Sigmoid colon (tissue), 6 donors: ENCODE measurements at regions not wholly inside any gene's neighbourhood (a gene's known extent, or its start where the extent isn't known, plus 50 kb on each side); places are given as distances from the start of the nearest gene placed in this dataset.

ENCODE experiments used
- DNase-seq: peaks from one replicate; pipeline ENCODE4 v3.0.0-alpha.2; 2019
- H3K27ac ChIP-seq, 4 donors: fragments of 200-600 bp; sonication (generic); one replicate each; pipeline ENCODE4 v1.5.1; 2016 to 2019; ENCODE audit warnings: mild to moderate bottlenecking in 1 of 4
- H3K27me3 ChIP-seq, 3 donors: fragments of 200-600 bp; sonication (generic); one replicate each; pipeline ENCODE4 v1.5.1; 2019; ENCODE audit warnings: mild to moderate bottlenecking in 1 of 3
- H3K36me3 ChIP-seq, 4 donors: fragments of 200-600 bp; sonication (generic); one replicate each; pipeline ENCODE4 v1.5.1; 2016 to 2019
- H3K4me1 ChIP-seq, 4 donors: fragments of 200-600 bp; sonication (generic); one replicate each; pipeline ENCODE4 v1.5.1; 2017 to 2019
- H3K4me3 ChIP-seq, 4 donors: fragments of 200-600 bp; sonication (generic); one replicate each; pipeline ENCODE4 v1.5.1; 2017 to 2019; ENCODE audit warnings: mild to moderate bottlenecking in 2 of 4, moderate library complexity in 1 of 4
- H3K9me3 ChIP-seq, 4 donors: fragments of 200-600 bp in 3 of 4; sonication (generic) in 3 of 4; one replicate each; pipeline versions ENCODE4 v1.5.1 to v1.6.1; 2013 to 2019
- EP300 ChIP-seq, 4 donors: sonication (generic); formaldehyde crosslinking; IDR thresholded peaks; one replicate each; pipeline ENCODE4 v1.6.1; 2017; ENCODE audit warnings: antibody characterized with exemption in 4 of 4
- POLR2A ChIP-seq, 2 donors: fragments of 450-650 bp; IDR thresholded peaks; one replicate each; pipeline ENCODE4 v1.6.1; 2016; ENCODE audit warnings: antibody characterized with exemption in 2 of 2, mild to moderate bottlenecking in 2 of 2, moderate library complexity in 2 of 2
- POLR2AphosphoS5 ChIP-seq, 4 donors: sonication (generic); formaldehyde crosslinking; IDR thresholded peaks; one replicate each; pipeline ENCODE4 v1.6.1; 2017; ENCODE audit warnings: antibody characterized with exemption in 4 of 4
- WGBS, 2 donors: extraction: QIAGEN DNeasy Blood & Tissue Kit; methylation state at CpG; one replicate each; pipeline ENCODE4 v1.1.7; 2013; 5-methylcytosine and 5-hydroxymethylcytosine counted together
- intact Hi-C: fragments of 100-400 bp; cut with DNase I; formaldehyde crosslinking; loops from one replicate; pipeline ENCODE4 v1.15.1; 2023
- TF ChIP-seq, protein P1 (sequence below), 4 experiments: fragments of 450-650 bp in 3 of 4; fragments of 200-600 bp in 1 of 4; IDR thresholded peaks; one replicate each; pipeline ENCODE4 v1.5.1; 2016 to 2019; ENCODE audit warnings: antibody characterized with exemption in 4 of 4, mild to moderate bottlenecking in 3 of 4, moderate library complexity in 2 of 4
- donor health status: healthy with polysubstance abuse.
- donor health status: healthy.

DNA sequence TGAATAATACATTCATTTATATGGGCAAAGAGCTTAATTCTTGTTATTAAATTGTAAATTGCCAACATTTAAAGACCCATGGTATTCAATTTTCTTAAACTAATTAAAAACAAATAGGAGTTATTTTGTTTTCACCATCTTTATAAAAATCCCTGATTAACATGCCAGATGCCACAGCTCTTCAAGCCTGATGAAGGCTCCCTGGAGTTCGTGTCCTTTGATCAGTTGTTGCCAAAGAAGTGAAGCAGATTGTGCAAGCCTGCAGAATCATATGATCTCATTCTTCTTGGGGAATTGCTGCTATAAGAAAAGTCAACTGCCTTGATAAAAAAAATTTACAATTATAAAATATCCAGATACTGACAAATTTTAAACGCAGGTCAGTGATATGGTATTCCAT lies 288.3 kb upstream of the PPFIA2 start:
- Histone ChIP-seq H3K36me3 (no peaks in the 10 kb centered on the region), H3K4me1 (no peaks in the 10 kb centered on the region), H3K9me3 (no peaks in the 10 kb centered on the region), H3K27ac (no peak overlapping the region), H3K4me3 (no peak overlapping the region), H3K27me3 (no peaks in the 10 kb centered on the region)
- TF ChIP-seq POLR2A (IDR thresholded peaks at IDR 0.05) (no peak), EP300 (IDR thresholded peaks at IDR 0.05) (no peak)
- DNase-seq = no peak
- WGBS, 2 donors = 58 to 71% methylated on average over 2 of the region's 2 CpGs
- intact Hi-C loops = no loop called here

DNA sequence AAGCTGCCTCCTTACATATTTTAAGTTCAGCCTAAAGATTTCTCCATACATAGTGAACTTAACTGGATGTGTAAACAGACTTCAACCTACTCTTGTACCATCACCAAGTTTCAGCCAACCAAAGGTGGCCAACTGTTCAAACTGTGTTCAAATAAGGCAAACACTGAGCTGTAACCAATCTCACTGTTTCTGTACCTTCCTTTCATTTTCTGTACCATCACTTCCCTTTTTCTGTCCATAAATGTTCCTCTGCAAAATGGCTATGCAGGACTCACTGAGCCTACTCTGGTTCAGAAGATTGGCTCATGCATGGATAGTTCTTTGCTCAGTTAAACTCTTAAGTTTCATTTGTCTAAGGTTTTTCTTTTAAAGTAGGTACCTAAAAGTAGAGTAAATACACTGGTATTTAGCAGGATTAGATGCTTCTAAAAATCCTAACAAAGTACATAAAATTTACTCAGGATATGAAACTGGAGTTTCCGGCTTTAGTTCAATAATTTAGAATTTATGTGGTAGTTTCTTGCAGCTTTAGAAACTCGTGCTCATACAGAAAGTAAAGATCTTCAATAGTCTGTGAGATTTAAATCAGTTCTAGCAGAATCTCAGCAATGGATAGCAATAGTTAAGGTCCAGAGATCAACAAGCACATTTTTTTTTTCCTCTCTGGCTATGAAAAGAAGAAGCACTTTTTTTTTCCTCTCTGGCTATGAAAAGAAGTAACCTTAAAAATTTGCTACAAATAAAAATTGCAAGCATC lies 282.0 kb upstream of the PPFIA2 start:
- intact Hi-C loops = no loop called here
- peaks cover 0 to 4% (median 0%) of the 10 kb centered on the region in 4 donors for H3K9me3 ChIP-seq
- H3K27me3 ChIP-seq = no peaks in the 10 kb centered on the region
- H3K4me1 ChIP-seq = no peaks in the 10 kb centered on the region
- H3K36me3 ChIP-seq = no peaks in the 10 kb centered on the region
- no peak for DNase-seq
- WGBS, 2 donors = 60 to 72% methylated on average over 2 of the region's 2 CpGs
- H3K27ac ChIP-seq = no peak overlapping the region
- TF ChIP-seq, protein P1, sequence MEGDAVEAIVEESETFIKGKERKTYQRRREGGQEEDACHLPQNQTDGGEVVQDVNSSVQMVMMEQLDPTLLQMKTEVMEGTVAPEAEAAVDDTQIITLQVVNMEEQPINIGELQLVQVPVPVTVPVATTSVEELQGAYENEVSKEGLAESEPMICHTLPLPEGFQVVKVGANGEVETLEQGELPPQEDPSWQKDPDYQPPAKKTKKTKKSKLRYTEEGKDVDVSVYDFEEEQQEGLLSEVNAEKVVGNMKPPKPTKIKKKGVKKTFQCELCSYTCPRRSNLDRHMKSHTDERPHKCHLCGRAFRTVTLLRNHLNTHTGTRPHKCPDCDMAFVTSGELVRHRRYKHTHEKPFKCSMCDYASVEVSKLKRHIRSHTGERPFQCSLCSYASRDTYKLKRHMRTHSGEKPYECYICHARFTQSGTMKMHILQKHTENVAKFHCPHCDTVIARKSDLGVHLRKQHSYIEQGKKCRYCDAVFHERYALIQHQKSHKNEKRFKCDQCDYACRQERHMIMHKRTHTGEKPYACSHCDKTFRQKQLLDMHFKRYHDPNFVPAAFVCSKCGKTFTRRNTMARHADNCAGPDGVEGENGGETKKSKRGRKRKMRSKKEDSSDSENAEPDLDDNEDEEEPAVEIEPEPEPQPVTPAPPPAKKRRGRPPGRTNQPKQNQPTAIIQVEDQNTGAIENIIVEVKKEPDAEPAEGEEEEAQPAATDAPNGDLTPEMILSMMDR (IDR thresholded peaks at IDR 0.05) = no peak
- TF ChIP-seq POLR2AphosphoS5 (IDR thresholded peaks at IDR 0.05) (no peak), EP300 (IDR thresholded peaks at IDR 0.05) (no peak), POLR2A (IDR thresholded peaks at IDR 0.05) (no peak)
- no peak overlapping the region for H3K4me3 ChIP-seq

DNA sequence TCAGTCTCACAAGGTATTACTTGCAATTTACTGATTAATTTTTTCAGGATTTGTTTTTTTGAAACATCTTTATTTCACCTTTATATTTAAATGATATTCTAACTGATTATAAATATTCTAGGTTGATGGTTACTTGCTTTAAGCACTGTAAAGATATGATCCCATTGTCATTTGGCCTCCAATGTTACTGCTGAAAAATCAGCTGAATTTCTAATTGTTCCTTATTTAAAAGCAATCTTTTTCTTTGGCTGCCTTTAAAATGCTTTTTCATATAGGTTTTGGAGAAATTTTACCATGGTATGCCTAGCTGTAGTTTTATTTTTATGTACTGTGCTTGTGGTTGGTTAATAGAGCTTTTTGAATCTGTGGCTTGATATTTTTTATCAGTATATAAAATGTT lies 275.6 kb upstream of the PPFIA2 start:
- no peaks in the 10 kb centered on the region for H3K4me1 ChIP-seq
- TF ChIP-seq EP300 (IDR thresholded peaks at IDR 0.05) = no peak
- TF ChIP-seq, protein P1 (IDR thresholded peaks at IDR 0.05) = no peak
- TF ChIP-seq POLR2AphosphoS5 (IDR thresholded peaks at IDR 0.05) = no peak
- TF ChIP-seq POLR2A (IDR thresholded peaks at IDR 0.05) = no peak
- no peak overlapping the region for H3K4me3 ChIP-seq
- H3K27ac ChIP-seq = no peak overlapping the region
- H3K36me3 ChIP-seq = no peaks in the 10 kb centered on the region
- DNase-seq = no peak
- no peaks in the 10 kb centered on the region for H3K27me3 ChIP-seq
- intact Hi-C loops = no loop called here
- H3K9me3 ChIP-seq = peaks cover 0 to 4% (median 0%) of the 10 kb centered on the region in 4 donors

DNA sequence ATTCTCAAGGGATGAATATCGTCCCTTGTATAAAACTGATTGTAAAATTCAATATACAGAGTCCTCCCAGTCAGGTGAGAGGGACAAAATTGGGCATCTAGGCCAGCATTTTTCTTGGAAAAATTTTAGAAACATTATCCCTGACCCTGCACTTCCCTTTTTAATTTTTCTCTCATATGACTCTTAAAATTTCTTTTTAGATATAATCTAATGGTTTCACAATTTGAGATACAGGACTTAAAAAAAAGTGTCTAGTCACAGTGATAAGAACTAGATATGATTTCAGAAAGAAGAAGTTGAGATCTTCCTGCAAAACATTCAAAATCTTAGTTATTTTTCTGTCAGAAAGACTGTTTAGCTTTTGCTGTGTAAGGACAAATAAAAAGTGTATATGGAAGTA lies 270.8 kb upstream of the PPFIA2 start:
- H3K4me1 ChIP-seq = no peaks in the 10 kb centered on the region
- no peak for DNase-seq
- no peaks in the 10 kb centered on the region for H3K36me3 ChIP-seq
- H3K4me3 ChIP-seq = no peak overlapping the region
- no peaks in the 10 kb centered on the region for H3K27me3 ChIP-seq
- TF ChIP-seq POLR2AphosphoS5 (IDR thresholded peaks at IDR 0.05) (no peak), EP300 (IDR thresholded peaks at IDR 0.05) (no peak), POLR2A (IDR thresholded peaks at IDR 0.05) (no peak)
- H3K27ac ChIP-seq = no peak overlapping the region
- intact Hi-C loops = no loop called here
- WGBS, 2 donors = 67 to 74% methylated on average over 1 of the region's 1 CpG
- no peaks in the 10 kb centered on the region for H3K9me3 ChIP-seq

DNA sequence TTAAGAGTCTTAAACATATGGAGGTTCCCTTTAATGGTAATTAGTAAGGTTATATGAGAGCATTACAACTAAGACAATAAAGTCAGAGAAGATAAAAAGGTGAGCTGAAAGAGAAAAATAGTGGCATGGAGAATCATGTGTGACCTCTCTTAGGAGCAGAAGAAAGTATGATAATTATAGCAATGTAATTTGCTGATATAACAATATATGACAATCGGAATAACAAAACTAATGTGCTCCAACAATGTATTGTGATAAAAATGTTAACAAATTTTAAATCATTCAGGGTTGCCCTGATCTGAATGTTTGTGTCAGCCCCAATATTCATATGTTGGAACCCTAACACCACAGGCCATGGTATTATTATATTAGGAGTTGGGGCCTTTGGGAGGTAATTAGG lies 269.6 kb upstream of the PPFIA2 start:
- Histone ChIP-seq H3K9me3 (no peaks in the 10 kb centered on the region), H3K27ac (no peak overlapping the region), H3K4me1 (no peaks in the 10 kb centered on the region), H3K27me3 (no peaks in the 10 kb centered on the region), H3K4me3 (no peak overlapping the region), H3K36me3 (no peaks in the 10 kb centered on the region)
- TF ChIP-seq EP300 (IDR thresholded peaks at IDR 0.05) (no peak), POLR2AphosphoS5 (IDR thresholded peaks at IDR 0.05) (no peak), POLR2A (IDR thresholded peaks at IDR 0.05) (no peak)
- TF ChIP-seq, protein P1 (IDR thresholded peaks at IDR 0.05) = no peak
- WGBS, 2 donors = 88 to 97% methylated on average over 1 of the region's 1 CpG
- intact Hi-C loops = no loop called here
- no peak for DNase-seq

DNA sequence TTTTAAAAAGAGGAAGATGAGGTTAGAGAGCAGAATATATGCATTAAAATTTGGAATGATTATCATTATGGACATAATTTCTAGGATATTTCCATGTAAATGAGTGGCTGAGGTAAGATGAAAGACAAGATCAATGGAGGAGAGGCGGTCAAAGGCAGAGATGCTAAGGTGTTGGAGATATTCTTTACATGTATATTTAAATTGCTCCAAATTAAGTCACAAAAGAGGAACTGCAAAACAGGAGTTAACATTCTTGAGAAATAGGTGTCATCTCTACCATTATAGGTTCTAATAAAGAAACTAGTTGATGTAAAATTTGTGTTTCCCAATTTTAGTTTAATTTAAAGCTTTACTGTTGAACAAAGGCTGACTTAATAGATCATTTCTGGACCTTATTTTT lies 268.5 kb upstream of the PPFIA2 start:
- no peak for DNase-seq
- TF ChIP-seq, protein P1 (IDR thresholded peaks at IDR 0.05) = no peak
- TF ChIP-seq EP300 (IDR thresholded peaks at IDR 0.05) (no peak), POLR2A (IDR thresholded peaks at IDR 0.05) (no peak), POLR2AphosphoS5 (IDR thresholded peaks at IDR 0.05) (no peak)
- no peaks in the 10 kb centered on the region for H3K9me3 ChIP-seq
- H3K4me3 ChIP-seq = no peak overlapping the region
- no peaks in the 10 kb centered on the region for H3K4me1 ChIP-seq
- no peaks in the 10 kb centered on the region for H3K27me3 ChIP-seq
- WGBS, 2 donors = 90 to 93% methylated on average over 1 of the region's 1 CpG
- H3K36me3 ChIP-seq = no peaks in the 10 kb centered on the region
- no peak overlapping the region for H3K27ac ChIP-seq
- intact Hi-C loops = no loop called here
